SK-N-SH (cell line): ENCODE measurements at regions not wholly inside any gene's neighbourhood (a gene's known extent, or its start where the extent isn't known, plus 50 kb on each side); places are given as distances from the start of the nearest gene placed in this dataset.

Source experiments
- CTCF ChIA-PET: fragments of 300-600, 350-600 bp; formaldehyde crosslinking; extraction: SDS; loops from one replicate; lab custom pipeline; 2021; lab: Yijun Ruan, JAX
- POLR2A ChIA-PET: fragments of 350-600 bp; sonication (Branson Sonifier 250); formaldehyde crosslinking; extraction: SDS; loops from one replicate; lab custom pipeline; 2020; ENCODE audit warnings: antibody characterized with exemption, inconsistent platforms; lab: Yijun Ruan, JAX
- DNase-seq: peaks from one replicate; pipeline ENCODE4 v3.0.0; 2012
- H2AFZ ChIP-seq: fragments of 200-600 bp; sonication (generic); 2 replicates; pipeline ENCODE4 v1.8.1; 2016; ENCODE audit warnings: antibody characterized with exemption, mild to moderate bottlenecking, low read depth
- H3F3A ChIP-seq: fragments of 200-600 bp; sonication (generic); replicated peaks from 2 replicates; pipeline ENCODE3; 2016; ENCODE audit warnings: antibody characterized with exemption, mild to moderate bottlenecking; ENCODE audit not compliant: insufficient read depth
- H3K27ac ChIP-seq, 2 experiments: fragments of 200-500 bp in 1 of 2; fragments of 200-600 bp in 1 of 2; sonication (Bioruptor generic) in 1 of 2; sonication (generic), shearing (Covaris generic) in 1 of 2; 2 replicates each; pipeline versions ENCODE4 v1.5.1 to v1.6.1; 2014 to 2016; ENCODE audit warnings: low read depth in 2 of 2, inconsistent platforms in 1 of 2, low read length in 1 of 2, mild to moderate bottlenecking in 1 of 2, mixed read lengths in 1 of 2
- H3K27me3 ChIP-seq: fragments of 200-600 bp; sonication (generic), shearing (Covaris generic); 2 replicates; pipeline ENCODE4 v1.6.1; 2016; ENCODE audit warnings: mixed run types; ENCODE audit not compliant: insufficient read depth
- H3K36me3 ChIP-seq, 2 experiments: fragments of 200-500 bp in 1 of 2; fragments of 200-600 bp in 1 of 2; sonication (Bioruptor generic) in 1 of 2; sonication (generic) in 1 of 2; replicated peaks in 1 of 2; 2 replicates each; pipeline versions ENCODE3 to v1.5.1; 2014 to 2016; ENCODE audit warnings: low read length in 1 of 2, mild to moderate bottlenecking in 1 of 2; ENCODE audit not compliant: insufficient read depth in 2 of 2, control insufficient read depth in 1 of 2
- H3K4me1 ChIP-seq, 2 experiments: fragments of 200-500 bp in 1 of 2; fragments of 200-600 bp in 1 of 2; sonication (Bioruptor generic) in 1 of 2; sonication (generic), shearing (Covaris generic) in 1 of 2; 2 replicates each; pipeline versions ENCODE4 v1.5.1 to v1.6.1; 2014 to 2016; ENCODE audit warnings: low read depth in 1 of 2, low read length in 1 of 2, mixed run types in 1 of 2; ENCODE audit not compliant: insufficient read depth in 2 of 2, control insufficient read depth in 1 of 2
- H3K4me2 ChIP-seq: fragments of 200-600 bp; sonication (generic), shearing (Covaris generic); 2 replicates; pipeline ENCODE4 v1.6.1; 2017; ENCODE audit warnings: mixed run types
- H3K4me3 ChIP-seq, 2 experiments: fragments of 200-500 bp in 1 of 2; fragments of 200-600 bp in 1 of 2; sonication (Bioruptor generic) in 1 of 2; sonication (generic), shearing (Covaris generic) in 1 of 2; 2 replicates each; pipeline versions ENCODE4 v1.5.1 to v1.8.1; 2014 to 2016; ENCODE audit warnings: low read depth in 2 of 2, inconsistent platforms in 1 of 2, low read length in 1 of 2, mild to moderate bottlenecking in 1 of 2, mixed read lengths in 1 of 2, moderate library complexity in 1 of 2
- H3K79me2 ChIP-seq: fragments of 200-600 bp; sonication (generic); 2 replicates; pipeline ENCODE4 v1.8.1; 2017; ENCODE audit warnings: mild to moderate bottlenecking; ENCODE audit not compliant: insufficient read depth
- H3K9ac ChIP-seq: fragments of 200-600 bp; sonication (generic); 2 replicates; pipeline ENCODE4 v1.6.1; 2017; ENCODE audit warnings: mixed run types
- H3K9me2 ChIP-seq: fragments of 200-600 bp; sonication (generic); 2 replicates; pipeline ENCODE4 v1.6.1; 2017; ENCODE audit warnings: mixed run types
- H3K9me3 ChIP-seq: fragments of 200-600 bp; sonication (generic); 2 replicates; pipeline ENCODE4 v1.6.1; 2017; ENCODE audit warnings: mixed run types, mild to moderate bottlenecking, moderate library complexity
- H4K20me1 ChIP-seq: fragments of 200-600 bp; sonication (generic); 2 replicates; pipeline ENCODE4 v1.6.1; 2017; ENCODE audit warnings: mild to moderate bottlenecking, mixed run types; ENCODE audit not compliant: insufficient read depth
- EP300 ChIP-seq, 2 experiments: IDR thresholded peaks; 2 replicates each; pipeline versions ENCODE4 v1.4.0 to v1.6.1; 2012; ENCODE audit warnings: borderline replicate concordance in 1 of 2, low read depth in 1 of 2, low read length in 1 of 2
- EZH2phosphoT487 ChIP-seq: fragments of 200-600 bp; sonication (generic); IDR thresholded peaks from 2 replicates; pipeline ENCODE4 v1.6.1; 2017; ENCODE audit warnings: low read depth, mixed run types, mild to moderate bottlenecking, antibody characterized with exemption, moderate library complexity, borderline replicate concordance
- GABPA ChIP-seq: IDR thresholded peaks from 2 replicates; pipeline ENCODE4 v1.4.0; 2012; ENCODE audit warnings: low read depth, mild to moderate bottlenecking
- GATA2 ChIP-seq: sonication (generic); formaldehyde crosslinking; IDR thresholded peaks from 2 replicates; pipeline ENCODE4 v1.5.0; 2020; ENCODE audit warnings: mild to moderate bottlenecking, missing genetic modification reagents
- JUND ChIP-seq: IDR thresholded peaks from 2 replicates; pipeline ENCODE4 v1.4.0; 2012
- MAX ChIP-seq: IDR thresholded peaks from 2 replicates; pipeline ENCODE4 v1.4.0; 2012; ENCODE audit warnings: low read depth
- MEF2A ChIP-seq: IDR thresholded peaks from 2 replicates; pipeline ENCODE4 v1.4.0; 2012; ENCODE audit warnings: low read depth, borderline replicate concordance
- MXI1 ChIP-seq: IDR thresholded peaks from 2 replicates; pipeline ENCODE4 v1.6.1; 2012; ENCODE audit warnings: mild to moderate bottlenecking, low read depth, low read length, improper control_type of control experiment
- NFIC ChIP-seq: IDR thresholded peaks from 2 replicates; pipeline ENCODE4 v1.4.0; 2012; ENCODE audit warnings: borderline replicate concordance
- NRF1 ChIP-seq: IDR thresholded peaks from 2 replicates; pipeline ENCODE4 v1.6.1; 2012; ENCODE audit warnings: low read depth, mild to moderate bottlenecking, low read length
- POLR2AphosphoS5 ChIP-seq: IDR thresholded peaks from 2 replicates; pipeline ENCODE4 v1.6.1; 2012; ENCODE audit warnings: low read depth, low read length
- RCOR1 ChIP-seq: fragments of 150-350 bp; IDR thresholded peaks from 2 replicates; pipeline ENCODE4 v1.6.1; 2017; ENCODE audit warnings: antibody characterized with exemption, low read length
- RFX5 ChIP-seq: IDR thresholded peaks from 2 replicates; pipeline ENCODE4 v1.6.1; 2012; ENCODE audit warnings: mild to moderate bottlenecking, improper control_type of control experiment, low read length
- RXRA ChIP-seq: IDR thresholded peaks from 2 replicates; pipeline ENCODE4 v1.4.0; 2012; ENCODE audit warnings: low read depth, mild to moderate bottlenecking, borderline replicate concordance
- SIN3A ChIP-seq: IDR thresholded peaks from 2 replicates; pipeline ENCODE4 v1.6.1; 2012; ENCODE audit warnings: low read depth, mild to moderate bottlenecking, low read length, moderate library complexity, borderline replicate concordance
- SMC3 ChIP-seq: IDR thresholded peaks from 2 replicates; pipeline ENCODE4 v1.6.1; 2012; ENCODE audit warnings: low read depth, low read length, improper control_type of control experiment
- TAF1 ChIP-seq: IDR thresholded peaks from 2 replicates; pipeline ENCODE4 v1.6.1; 2012; ENCODE audit warnings: low read depth, mild to moderate bottlenecking, low read length, moderate library complexity, borderline replicate concordance
- YY1 ChIP-seq: IDR thresholded peaks from 2 replicates; pipeline ENCODE4 v1.4.0; 2012; ENCODE audit warnings: low read depth, mild to moderate bottlenecking
- WGBS: methylation state at CpG from one replicate; pipeline ENCODE4 v1.1.6; 2017; ENCODE audit warnings: low lambda C conversion rate; 5-methylcytosine and 5-hydroxymethylcytosine counted together
- TF ChIP-seq, protein P1 (sequence below): IDR thresholded peaks from 2 replicates; pipeline ENCODE4 v1.6.1; 2012; ENCODE audit warnings: mild to moderate bottlenecking, low read depth, low read length, moderate library complexity
- TF ChIP-seq, protein P2 (sequence below): IDR thresholded peaks from 2 replicates; pipeline ENCODE4 v1.4.0; 2012; ENCODE audit warnings: low read depth, borderline replicate concordance

DNA sequence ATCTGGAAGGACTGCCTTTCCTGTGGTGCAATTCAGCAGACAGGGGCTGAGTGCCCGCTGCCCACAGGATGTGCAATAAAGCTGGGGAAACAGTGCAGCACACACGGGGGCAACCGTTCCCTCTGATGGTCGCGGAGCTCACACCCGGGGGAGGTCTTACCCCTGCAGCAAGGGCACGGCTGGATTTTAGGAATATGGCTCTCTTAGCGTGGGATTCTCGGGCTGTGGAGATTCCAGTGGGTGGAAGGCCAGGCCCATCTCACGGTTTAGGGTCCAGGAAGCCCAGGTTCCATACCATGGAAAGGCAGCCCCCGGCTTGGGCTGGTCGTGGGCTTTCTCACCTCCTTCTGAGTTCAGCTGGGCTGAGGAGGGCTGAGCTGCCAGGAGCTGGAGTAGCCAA, 244.1 kb downstream of the MED10 start:
- Histone ChIP-seq H3K9me2 (no peaks in the 10 kb centered on the region), H3K9ac (no peak overlapping the region), H3K4me2 (no peak overlapping the region), H3K27ac (no peak overlapping the region), H3K4me3 (no peak overlapping the region), H3K27me3 (no peaks in the 10 kb centered on the region), H3K4me1 (no peaks in the 10 kb centered on the region), H2AFZ (no peak overlapping the region), H3K79me2 (no peaks in the 10 kb centered on the region), H3K36me3 (no peaks in the 10 kb centered on the region), H4K20me1 (no peaks in the 10 kb centered on the region), H3K9me3 (no peaks in the 10 kb centered on the region), H3F3A (no peaks in the 10 kb centered on the region)
- 65% methylated on average over 5 of the region's 12 CpGs for WGBS
- POLR2A ChIA-PET, result no interaction called here
- CTCF ChIA-PET, result no interaction called here
- no peak for DNase-seq
- TF ChIP-seq GABPA, result no peak
- TF ChIP-seq MXI1, result no peak
- TF ChIP-seq EP300 (IDR thresholded peaks at IDR 0.05; ENCODE audit: borderline replicate concordance in 1 of 2, low read depth in 1 of 2, low read length in 1 of 2), result no peak
- TF ChIP-seq TAF1, result no peak
- TF ChIP-seq JUND, result no peak
- TF ChIP-seq NRF1, result no peak
- no peak for TF ChIP-seq POLR2AphosphoS5
- no peak for TF ChIP-seq NFIC
- TF ChIP-seq RXRA, result no peak
- TF ChIP-seq GATA2 (CRISPR knock-in tag), result no peak
- TF ChIP-seq MAX, result no peak
- TF ChIP-seq YY1, result no peak

DNA sequence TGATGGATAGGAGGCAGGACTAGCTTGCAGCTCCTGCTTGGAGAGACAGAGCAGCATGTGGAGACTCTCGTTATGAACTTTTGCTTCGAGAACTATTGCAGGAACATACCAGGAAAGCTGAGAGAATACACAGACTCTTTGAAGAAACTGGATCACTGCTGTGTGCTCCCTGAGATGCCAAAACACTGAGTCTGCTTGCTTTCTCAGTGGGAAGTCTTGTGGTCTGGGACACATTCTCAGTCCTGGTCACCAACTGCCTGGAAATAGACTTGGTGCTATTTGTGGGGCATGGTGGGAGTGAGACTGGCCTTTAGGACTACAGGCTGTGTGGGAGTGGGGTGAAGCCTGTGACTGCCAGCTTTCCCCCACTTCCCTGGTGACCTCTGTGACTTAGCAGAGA, 252.6 kb downstream of the MED10 start:
- no peak overlapping the region for H3K4me3 ChIP-seq
- TF ChIP-seq MAX (no peak), RFX5 (no peak), SMC3 (no peak), NFIC (no peak), POLR2AphosphoS5 (no peak), RXRA (no peak), GATA2 (CRISPR knock-in tag) (no peak), EZH2phosphoT487 (no peak), YY1 (no peak), MEF2A (no peak), RCOR1 (no peak), NRF1 (no peak), SIN3A (no peak), JUND (no peak)
- TF ChIP-seq, protein P1, sequence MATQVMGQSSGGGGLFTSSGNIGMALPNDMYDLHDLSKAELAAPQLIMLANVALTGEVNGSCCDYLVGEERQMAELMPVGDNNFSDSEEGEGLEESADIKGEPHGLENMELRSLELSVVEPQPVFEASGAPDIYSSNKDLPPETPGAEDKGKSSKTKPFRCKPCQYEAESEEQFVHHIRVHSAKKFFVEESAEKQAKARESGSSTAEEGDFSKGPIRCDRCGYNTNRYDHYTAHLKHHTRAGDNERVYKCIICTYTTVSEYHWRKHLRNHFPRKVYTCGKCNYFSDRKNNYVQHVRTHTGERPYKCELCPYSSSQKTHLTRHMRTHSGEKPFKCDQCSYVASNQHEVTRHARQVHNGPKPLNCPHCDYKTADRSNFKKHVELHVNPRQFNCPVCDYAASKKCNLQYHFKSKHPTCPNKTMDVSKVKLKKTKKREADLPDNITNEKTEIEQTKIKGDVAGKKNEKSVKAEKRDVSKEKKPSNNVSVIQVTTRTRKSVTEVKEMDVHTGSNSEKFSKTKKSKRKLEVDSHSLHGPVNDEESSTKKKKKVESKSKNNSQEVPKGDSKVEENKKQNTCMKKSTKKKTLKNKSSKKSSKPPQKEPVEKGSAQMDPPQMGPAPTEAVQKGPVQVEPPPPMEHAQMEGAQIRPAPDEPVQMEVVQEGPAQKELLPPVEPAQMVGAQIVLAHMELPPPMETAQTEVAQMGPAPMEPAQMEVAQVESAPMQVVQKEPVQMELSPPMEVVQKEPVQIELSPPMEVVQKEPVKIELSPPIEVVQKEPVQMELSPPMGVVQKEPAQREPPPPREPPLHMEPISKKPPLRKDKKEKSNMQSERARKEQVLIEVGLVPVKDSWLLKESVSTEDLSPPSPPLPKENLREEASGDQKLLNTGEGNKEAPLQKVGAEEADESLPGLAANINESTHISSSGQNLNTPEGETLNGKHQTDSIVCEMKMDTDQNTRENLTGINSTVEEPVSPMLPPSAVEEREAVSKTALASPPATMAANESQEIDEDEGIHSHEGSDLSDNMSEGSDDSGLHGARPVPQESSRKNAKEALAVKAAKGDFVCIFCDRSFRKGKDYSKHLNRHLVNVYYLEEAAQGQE, result no peak
- TF ChIP-seq, protein P2, sequence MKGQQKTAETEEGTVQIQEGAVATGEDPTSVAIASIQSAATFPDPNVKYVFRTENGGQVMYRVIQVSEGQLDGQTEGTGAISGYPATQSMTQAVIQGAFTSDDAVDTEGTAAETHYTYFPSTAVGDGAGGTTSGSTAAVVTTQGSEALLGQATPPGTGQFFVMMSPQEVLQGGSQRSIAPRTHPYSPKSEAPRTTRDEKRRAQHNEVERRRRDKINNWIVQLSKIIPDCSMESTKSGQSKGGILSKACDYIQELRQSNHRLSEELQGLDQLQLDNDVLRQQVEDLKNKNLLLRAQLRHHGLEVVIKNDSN, result no peak
- no peaks in the 10 kb centered on the region for H3K9me2 ChIP-seq
- H3K9ac ChIP-seq, result no peak overlapping the region
- CTCF ChIA-PET, result no interaction called here
- no peak overlapping the region for H2AFZ ChIP-seq
- no peaks in the 10 kb centered on the region for H3K79me2 ChIP-seq
- no peaks in the 10 kb centered on the region for H3K9me3 ChIP-seq
- no peaks in the 10 kb centered on the region for H3K27me3 ChIP-seq
- DNase-seq, result no peak
- H3K4me2 ChIP-seq, result no peak overlapping the region
- no peaks in the 10 kb centered on the region for H3K4me1 ChIP-seq
- POLR2A ChIA-PET, result no interaction called here
- WGBS, result 12% methylated on average over 2 of the region's 2 CpGs
- H3F3A ChIP-seq, result no peaks in the 10 kb centered on the region
- no peaks in the 10 kb centered on the region for H4K20me1 ChIP-seq
- H3K36me3 ChIP-seq, result no peaks in the 10 kb centered on the region
- H3K27ac ChIP-seq, result no peak overlapping the region
